Pons (tissue), 1 donor: ENCODE measurements at regions not wholly inside any gene's neighbourhood (a gene's known extent, or its start where the extent isn't known, plus 50 kb on each side); places are given as distances from the start of the nearest gene placed in this dataset.
"Not testable (repeated sequence)": the region's sequence is repeated elsewhere in the genome, so short reads cannot be mapped to it uniquely, and the experiment has no call there.

Source experiments
- DNase-seq: peaks from one replicate; pipeline ENCODE4 v3.0.0-alpha.2; 2016; ENCODE audit warnings: low spot score

DNA sequence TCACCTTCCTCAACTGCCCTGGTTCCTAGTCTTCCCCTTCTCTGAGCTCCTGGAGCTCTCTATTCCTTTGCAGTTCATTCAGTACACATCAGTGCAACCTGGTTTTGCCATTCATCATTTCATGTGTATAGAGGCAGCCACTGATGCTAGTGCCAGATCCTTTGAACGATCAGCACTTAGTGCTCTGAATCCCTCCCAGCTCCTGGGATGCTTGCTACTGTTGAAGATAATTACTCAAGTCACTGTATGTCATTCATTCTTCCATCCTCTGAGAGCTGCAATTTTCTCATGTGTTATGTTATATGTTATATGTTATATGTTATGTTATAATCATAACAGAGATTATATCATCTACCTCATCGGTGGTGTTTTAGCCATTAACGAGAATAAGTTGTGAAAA lies 98.5 kb upstream of the UXS1 start:
- no peak for DNase-seq

DNA sequence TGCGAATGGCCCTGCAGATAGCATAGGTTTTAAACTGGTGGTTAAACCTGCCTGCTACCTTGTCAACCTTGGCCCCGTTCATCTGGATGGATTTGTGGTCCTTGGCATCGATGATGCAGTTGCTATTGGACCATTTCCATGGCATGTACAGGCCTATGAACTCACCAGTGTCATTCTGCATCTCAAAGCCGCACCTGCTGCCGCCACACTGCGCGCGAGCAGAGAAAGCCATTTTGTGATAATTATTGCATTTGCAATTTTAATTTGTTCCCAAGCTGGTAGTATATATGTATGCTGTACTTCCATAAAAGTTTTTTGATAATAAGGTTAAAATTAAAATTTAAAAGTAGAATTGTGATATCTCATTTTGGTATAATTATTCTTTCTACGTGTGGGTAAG lies 94.8 kb upstream of the UXS1 start:
- DNase-seq, result no peak

DNA sequence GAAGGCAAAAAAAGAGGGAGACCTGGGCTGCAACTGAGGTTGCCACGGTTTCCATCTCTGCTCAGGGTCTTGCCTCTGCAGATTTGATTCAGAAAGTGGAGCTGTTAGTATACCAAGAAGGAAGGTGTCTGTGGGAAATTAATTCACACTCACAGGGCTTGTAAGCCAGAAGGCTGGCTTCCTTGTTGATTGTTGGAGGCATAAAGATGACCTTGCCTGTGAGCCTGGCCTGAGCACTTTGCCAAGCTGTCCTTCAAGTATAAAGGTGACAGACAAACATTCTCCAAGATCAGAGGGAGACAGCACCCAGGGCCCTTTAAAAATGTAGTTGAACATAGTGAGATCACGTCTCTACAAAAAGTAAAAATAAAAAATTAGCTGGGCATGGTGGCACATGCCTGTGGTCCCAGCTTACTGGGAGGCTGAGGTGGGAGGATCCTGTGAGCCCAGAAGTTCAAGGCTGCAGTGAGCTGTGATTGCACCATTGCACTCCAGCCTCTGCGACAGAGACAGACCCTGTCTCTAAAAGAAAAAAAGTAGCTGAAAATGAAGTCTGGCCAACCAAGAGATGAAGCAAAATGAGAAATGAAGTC lies 91.2 kb upstream of the UXS1 start:
- no peak for DNase-seq

DNA sequence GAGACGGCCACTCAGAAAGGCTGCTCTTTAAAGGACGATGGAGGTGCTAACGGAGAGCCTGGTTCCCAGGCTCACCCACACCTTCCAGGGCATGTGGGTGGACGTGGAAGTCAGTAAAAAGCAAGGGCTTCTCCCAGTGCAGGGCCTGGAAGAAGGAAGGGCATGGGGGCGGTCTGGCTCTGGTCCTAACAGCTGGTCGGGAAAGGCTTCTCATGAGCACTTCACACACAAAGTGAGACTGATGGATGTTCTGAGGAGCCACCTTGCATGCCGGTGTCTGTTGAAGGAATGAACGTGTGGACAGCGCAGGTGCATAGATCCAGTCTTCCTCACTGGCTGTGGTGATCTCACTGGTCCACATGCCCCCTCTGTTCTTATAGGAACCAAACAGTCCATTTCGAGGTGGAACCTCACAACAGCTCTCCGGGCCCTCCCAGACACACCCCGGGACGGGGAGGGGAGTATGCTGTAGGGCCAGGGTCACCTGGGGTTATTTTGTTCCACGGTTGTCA lies 90.6 kb upstream of the UXS1 start:
- DNase-seq, result no peak

DNA sequence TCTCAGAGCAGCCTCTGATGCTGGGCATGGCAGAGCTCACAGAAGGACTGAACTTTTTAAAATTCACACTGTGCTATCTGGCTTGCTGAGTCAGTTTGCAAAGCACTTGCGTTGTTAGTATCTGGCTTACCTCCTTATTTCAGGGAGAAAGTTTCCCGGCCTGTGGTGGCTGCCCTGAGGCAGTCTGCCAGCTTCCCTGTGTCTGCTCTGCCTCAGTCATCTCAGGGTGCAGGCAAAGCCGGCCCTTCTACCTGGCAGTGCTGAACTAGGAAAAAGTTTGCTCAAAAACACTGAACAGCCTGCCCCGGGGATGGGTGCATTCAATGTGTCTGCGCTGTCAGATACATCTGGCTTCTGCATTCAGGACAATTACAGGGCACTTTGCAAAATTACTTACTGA lies 90.2 kb upstream of the UXS1 start:
- DNase-seq, result no peak

DNA sequence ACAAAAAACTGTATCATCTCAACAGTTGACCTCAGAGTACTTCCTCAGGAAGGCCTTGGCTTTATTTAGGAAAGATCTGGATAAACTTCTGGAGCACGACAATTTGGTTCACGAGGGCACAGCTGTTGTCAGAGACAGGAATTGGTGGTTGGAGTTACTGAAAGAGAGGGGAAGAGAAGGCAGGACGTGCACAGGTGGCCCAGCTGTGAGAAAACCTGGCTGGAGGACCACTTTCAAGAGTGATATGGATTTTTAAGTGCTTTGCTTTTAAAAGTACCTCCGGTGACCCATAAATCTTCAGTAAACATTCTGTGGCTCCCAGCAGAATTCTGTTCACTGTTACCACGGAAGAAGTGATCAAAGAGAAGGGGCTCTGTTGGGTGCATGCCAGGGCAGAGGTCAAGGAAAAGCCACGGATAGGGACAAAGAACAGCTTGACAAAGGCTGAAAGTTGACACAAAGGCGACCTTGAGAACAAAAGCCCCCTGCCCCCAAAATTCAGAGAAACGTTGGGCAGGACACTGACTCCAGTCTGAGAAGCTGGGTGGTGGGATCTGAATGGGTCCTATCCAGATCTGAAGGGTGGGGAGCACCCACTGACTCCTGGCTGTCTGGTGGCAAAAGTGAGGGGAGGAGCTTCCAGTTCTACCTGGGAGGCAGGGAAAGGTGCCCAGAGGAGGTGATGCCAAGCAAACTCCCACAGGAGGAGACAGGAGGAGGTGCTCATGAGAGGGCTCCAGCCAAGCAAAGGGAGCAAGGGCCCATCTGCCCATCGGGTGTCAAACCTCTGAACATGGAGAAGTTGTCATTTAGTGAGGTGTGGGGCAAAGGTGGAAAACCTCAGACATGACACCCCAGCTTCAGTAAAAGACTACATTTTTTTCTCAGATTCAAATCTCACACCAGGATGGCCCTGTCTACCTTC lies 89.4 kb upstream of the UXS1 start:
- DNase-seq, result not testable (repeated sequence)

- no peak for DNase-seq
Measured at GRCh38 chr2:106282462-106283170, 88.5 kb upstream of the UXS1 start.

GRCh38 chr2:106281907-106282430 lies 87.9 kb upstream of the UXS1 start:
- not testable (repeated sequence) for DNase-seq

- DNase-seq, result peak; percentile 15
Measured at GRCh38 chr2:106280722-106281446, 86.8 kb upstream of the UXS1 start.

DNA sequence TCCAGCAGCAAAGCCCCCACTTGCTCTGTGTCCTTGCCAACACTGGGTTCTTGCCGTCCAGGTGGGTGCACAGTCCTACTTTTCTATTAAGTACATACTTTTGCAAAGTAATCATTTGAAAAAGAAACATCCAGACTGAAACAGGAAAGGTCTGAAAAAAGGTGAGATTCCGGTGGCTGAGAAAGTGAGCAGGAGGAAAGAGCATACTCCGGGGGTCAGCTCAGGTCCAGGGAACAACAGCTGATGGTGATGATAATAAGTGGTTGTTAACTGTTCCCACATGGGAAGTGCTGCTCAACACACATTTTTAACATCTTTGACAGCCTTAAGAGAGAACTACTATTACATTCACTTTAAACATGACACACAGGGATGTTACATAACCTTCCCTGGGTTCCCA lies 86.1 kb upstream of the UXS1 start:
- DNase-seq, result no peak

- no peak for DNase-seq
Measured at GRCh38 chr2:106278112-106278876, 84.2 kb upstream of the UXS1 start.

- no peak for DNase-seq
Measured at GRCh38 chr2:106277426-106277825, 83.3 kb upstream of the UXS1 start.

GRCh38 chr2:106275971-106276370 lies 81.9 kb upstream of the UXS1 start:
- DNase-seq, result no peak

DNA sequence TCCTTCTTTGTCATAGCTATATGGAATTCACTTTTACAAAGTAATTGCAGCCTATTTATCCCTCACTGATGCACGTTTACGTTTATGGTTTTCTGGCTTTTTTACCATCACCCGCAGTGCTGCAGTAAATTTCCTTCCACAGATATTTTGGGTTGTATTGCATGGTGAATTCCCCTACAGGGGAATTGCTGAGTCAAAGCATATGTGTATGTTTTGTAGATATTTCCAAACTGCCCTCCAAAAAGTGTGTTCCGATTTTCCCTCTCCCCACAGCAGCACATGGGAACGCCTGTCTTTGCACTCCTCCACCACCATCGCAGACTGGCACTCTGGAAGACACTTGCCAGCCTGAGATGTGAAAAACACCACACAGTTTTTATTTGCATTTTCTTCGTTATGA lies 80.6 kb upstream of the UXS1 start:
- no peak for DNase-seq

DNA sequence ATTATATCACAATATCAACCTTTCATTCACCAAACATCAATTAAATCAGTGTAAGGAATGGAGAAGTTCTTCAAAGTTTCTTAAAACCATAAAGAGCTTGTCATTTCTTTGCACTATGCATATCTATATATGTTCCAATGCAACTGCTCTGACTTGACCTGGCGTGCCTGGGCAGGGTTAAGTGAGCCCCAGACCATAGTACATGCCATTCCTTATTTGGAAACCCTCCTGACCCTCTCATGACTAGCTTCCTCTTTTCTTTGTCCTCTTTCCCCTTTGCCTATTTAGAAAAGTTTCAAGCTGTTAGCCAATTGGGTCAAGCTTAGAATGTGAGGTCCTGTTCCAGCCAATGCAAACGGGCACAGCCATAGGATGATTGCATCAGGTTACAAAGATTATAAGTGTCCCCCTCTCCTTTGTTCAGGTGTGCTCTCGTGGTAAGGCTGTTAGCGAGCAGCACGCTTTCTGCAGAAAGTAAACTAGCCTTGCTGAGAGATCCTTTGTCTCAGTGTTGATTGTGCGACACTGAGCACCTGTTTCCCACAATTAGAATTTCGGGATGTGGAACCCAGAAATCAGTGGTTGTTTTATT lies 78.2 kb upstream of the UXS1 start:
- DNase-seq, result no peak

DNA sequence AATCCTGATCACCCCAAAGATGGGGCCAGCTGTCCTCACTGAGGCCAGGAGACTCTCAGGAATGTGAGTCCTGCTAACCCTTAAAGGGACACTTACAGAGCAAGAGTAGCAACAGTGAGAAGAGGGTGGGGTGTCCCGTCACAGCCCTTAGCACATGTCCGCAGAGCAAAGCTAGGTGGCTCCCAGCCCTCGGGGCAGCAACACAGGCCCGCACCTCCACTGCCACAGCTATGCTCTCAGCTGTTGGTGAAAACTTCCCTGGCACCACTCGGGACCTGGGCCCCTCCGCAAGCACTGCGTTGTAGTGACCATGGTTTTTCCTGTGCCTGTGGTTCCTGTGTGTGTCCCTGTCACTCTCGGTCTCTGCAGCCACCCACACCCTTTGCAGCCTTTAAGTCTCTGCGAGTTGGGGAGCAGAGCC lies 76.4 kb upstream of the UXS1 start:
- no peak for DNase-seq

DNA sequence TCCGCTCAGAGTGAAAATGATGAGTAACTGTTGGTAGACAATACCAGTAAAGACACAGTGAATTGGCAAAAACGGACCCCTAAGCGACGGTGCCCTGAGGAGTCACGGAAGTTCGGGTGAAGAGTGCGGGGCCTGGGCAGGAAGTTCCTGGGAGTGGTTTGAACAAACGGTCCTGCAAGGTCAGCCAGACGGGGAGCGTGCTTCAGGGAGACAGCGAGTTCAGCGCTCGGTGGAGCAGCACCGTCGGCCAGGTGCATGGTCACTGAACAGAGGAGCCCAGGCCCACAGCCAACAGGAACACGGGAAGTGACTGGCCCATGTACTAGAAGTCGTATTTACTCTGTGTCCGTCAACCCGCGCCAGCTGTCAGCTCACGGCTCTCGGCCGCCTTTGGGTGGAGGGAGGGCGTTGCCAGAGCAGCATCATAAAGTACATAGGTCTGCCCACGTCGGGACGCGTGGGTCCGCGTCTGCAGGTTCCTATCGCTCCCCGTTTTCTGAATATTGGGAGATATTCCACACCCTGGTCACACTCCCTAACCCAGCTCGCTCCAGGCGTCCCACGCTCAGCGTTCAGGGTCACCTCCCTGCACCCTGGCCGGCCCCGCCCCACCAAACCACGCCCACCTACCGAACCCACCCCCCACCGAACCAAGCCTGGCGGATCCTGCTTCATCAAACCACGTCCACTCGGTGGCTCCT lies 75.6 kb upstream of the UXS1 start:
- no peak for DNase-seq

GRCh38 chr2:106267997-106268396 lies 73.9 kb upstream of the UXS1 start:
- no peak for DNase-seq

GRCh38 chr2:106261871-106262321 lies 67.8 kb upstream of the UXS1 start:
- no peak for DNase-seq

GRCh38 chr2:106258859-106259258 lies 64.8 kb upstream of the UXS1 start:
- not testable (repeated sequence) for DNase-seq
